ENCODE measurements at regions not wholly inside any gene's neighbourhood (a gene's known extent, or its start where the extent isn't known, plus 50 kb on each side); places are given as distances from the start of the nearest gene placed in this dataset.

DNA sequence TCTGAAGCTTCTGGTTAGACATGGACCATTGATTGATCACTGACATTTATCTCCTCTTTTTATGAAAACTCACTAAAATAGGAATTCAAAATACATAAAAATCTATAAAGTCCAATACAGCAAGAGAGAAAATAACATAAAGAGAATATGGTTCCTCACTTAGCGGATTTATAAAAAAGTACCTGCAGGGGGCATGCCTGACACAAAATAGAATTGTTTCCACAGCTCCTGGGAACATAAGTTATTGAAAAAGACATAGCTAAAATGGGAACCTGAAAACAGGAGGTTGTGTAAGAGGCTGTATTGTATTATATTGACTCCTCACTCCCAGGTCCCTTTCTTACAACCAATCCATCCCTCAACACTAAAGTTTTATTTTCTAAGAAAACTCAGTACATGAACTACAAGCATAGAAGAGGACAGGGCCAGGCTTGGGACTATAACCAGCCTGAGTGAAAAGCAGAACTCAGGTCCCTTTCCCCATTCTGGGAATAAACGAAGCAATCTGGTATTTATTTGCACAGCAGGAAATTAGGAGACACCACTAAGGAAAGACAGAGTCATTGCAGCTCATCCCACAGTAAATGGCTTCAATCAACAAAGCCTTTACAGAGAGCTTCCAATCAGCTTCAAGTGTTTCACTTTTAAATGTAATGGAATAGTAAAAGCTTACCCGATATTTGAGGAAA is 121.1 kb upstream of the NDST4 start:
- H3K27me3 ChIP-seq (replicated peaks; ENCODE audit: control insufficient read depth, insufficient read depth, low read length, poor library complexity, severe bottlenecking), result no peaks in the 10 kb centered on the region
- no peaks in the 10 kb centered on the region for H3K36me3 ChIP-seq (ENCODE audit: control insufficient read depth, insufficient read depth, low read length)
- DNase-seq, result no peak
- no peaks in the 10 kb centered on the region for H3K9me3 ChIP-seq (ENCODE audit: control insufficient read depth, low read length)
- H3K27ac ChIP-seq (ENCODE audit: insufficient read depth, low read length, poor library complexity, severe bottlenecking), result no peak overlapping the region
- H3K4me1 ChIP-seq (ENCODE audit: control insufficient read depth, insufficient read depth, low read length, poor library complexity, severe bottlenecking), result no peaks in the 10 kb centered on the region
- H3K4me3 ChIP-seq (ENCODE audit: insufficient read depth, low read depth, low read length, poor library complexity, severe bottlenecking), result no peak overlapping the region

DNA sequence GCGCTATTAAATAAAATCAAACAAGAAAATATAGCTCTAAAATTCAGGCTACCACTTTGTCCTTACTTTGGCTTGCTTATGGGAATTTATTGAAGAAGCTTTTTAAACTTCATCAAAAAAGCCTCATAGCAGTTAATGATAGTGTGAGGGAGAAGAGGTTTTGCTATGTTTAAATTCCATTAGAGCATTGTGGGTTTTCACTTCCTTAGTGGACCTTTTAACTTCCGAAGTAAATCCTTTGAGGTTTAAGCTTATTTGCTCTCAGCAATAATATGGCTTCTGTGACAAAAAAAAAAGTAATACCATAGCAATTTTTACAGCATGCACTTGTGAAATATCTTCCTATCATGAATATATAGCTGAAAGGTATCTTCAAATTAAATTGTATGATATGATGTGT is 120.2 kb upstream of the NDST4 start:
- Histone ChIP-seq H3K4me3 (ENCODE audit: insufficient read depth, low read depth, low read length, poor library complexity, severe bottlenecking) (no peak overlapping the region), H3K27ac (ENCODE audit: insufficient read depth, low read length, poor library complexity, severe bottlenecking) (no peak overlapping the region), H3K36me3 (ENCODE audit: control insufficient read depth, insufficient read depth, low read length) (no peaks in the 10 kb centered on the region), H3K27me3 (replicated peaks; ENCODE audit: control insufficient read depth, insufficient read depth, low read length, poor library complexity, severe bottlenecking) (no peaks in the 10 kb centered on the region), H3K4me1 (ENCODE audit: control insufficient read depth, insufficient read depth, low read length, poor library complexity, severe bottlenecking) (no peaks in the 10 kb centered on the region), H3K9me3 (ENCODE audit: control insufficient read depth, low read length) (no peaks in the 10 kb centered on the region)
- no peak for DNase-seq

DNA sequence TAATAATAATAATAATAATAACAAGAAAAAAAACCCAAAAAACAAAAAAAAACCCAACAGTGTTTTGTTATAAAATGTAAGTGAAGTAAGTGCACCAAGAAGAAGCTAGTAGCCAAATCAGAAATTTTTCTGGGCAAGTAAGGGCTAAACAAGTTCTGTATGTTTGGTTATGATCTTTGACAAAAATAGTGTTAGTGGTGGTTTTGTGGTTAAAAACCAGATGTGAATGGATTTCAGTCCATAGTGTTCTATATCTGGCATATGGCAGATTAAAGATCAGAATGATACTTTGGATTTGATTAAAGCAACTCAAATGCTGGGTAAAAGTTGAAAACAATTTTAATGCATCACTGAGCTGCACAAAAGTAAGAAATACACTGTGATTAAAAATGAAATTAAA is 116.5 kb upstream of the NDST4 start:
- Histone ChIP-seq H3K27ac (ENCODE audit: insufficient read depth, low read length, poor library complexity, severe bottlenecking) (no peak overlapping the region), H3K27me3 (replicated peaks; ENCODE audit: control insufficient read depth, insufficient read depth, low read length, poor library complexity, severe bottlenecking) (no peaks in the 10 kb centered on the region), H3K36me3 (ENCODE audit: control insufficient read depth, insufficient read depth, low read length) (no peaks in the 10 kb centered on the region), H3K4me3 (ENCODE audit: insufficient read depth, low read depth, low read length, poor library complexity, severe bottlenecking) (no peak overlapping the region), H3K9me3 (ENCODE audit: control insufficient read depth, low read length) (no peaks in the 10 kb centered on the region), H3K4me1 (ENCODE audit: control insufficient read depth, insufficient read depth, low read length, poor library complexity, severe bottlenecking) (no peaks in the 10 kb centered on the region)
- no peak for DNase-seq

DNA sequence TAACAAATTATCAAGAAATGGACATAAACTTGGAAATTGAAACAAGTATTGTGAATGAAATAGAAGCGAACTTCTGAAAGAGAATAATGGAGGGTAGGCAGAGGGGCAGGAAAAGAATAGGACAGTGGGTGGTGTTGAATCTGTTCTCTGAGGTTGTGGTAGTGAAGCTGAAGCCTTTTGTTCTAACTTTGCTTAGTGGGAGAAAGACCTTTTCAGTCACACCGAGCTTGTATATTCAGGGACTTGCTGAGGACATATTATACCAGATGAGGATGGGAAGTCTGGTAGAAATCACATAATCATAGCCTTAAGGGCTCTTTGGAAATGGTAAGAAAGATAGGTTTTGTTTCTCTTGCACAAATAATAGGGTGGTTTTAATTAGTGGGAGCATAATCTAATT is 115.4 kb upstream of the NDST4 start:
- no peak overlapping the region for H3K4me3 ChIP-seq (ENCODE audit: insufficient read depth, low read depth, low read length, poor library complexity, severe bottlenecking)
- no peak for DNase-seq
- no peak overlapping the region for H3K27ac ChIP-seq (ENCODE audit: insufficient read depth, low read length, poor library complexity, severe bottlenecking)
- H3K9me3 ChIP-seq (ENCODE audit: control insufficient read depth, low read length), result no peaks in the 10 kb centered on the region
- H3K27me3 ChIP-seq (replicated peaks; ENCODE audit: control insufficient read depth, insufficient read depth, low read length, poor library complexity, severe bottlenecking), result no peaks in the 10 kb centered on the region
- no peaks in the 10 kb centered on the region for H3K36me3 ChIP-seq (ENCODE audit: control insufficient read depth, insufficient read depth, low read length)
- H3K4me1 ChIP-seq (ENCODE audit: control insufficient read depth, insufficient read depth, low read length, poor library complexity, severe bottlenecking), result no peaks in the 10 kb centered on the region

DNA sequence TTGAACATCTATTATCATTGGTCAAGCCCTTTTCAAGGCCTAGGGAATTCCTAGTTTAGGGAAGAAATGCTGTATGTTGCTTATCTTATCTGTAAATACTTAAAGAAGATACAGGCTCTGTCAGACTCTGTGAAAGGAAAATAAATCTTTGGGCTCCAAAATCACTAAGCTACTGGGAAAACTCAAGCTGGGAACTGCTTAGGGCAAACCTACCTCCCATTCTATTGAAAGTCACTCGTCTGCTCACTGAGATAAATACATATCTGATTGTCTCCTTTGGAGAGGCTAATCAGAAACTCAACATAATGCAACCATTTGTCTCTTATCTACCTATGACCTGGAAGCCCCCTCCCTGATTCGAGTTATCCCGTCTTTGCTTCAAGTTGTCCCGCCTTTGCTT is 108.6 kb upstream of the NDST4 start:
- no peak overlapping the region for H3K27ac ChIP-seq (ENCODE audit: insufficient read depth, low read length, poor library complexity, severe bottlenecking)
- H3K9me3 ChIP-seq (ENCODE audit: control insufficient read depth, low read length), result no peaks in the 10 kb centered on the region
- no peaks in the 10 kb centered on the region for H3K4me1 ChIP-seq (ENCODE audit: control insufficient read depth, insufficient read depth, low read length, poor library complexity, severe bottlenecking)
- DNase-seq, result no peak
- H3K4me3 ChIP-seq (ENCODE audit: insufficient read depth, low read depth, low read length, poor library complexity, severe bottlenecking), result no peak overlapping the region
- no peaks in the 10 kb centered on the region for H3K36me3 ChIP-seq (ENCODE audit: control insufficient read depth, insufficient read depth, low read length)
- H3K27me3 ChIP-seq (replicated peaks; ENCODE audit: control insufficient read depth, insufficient read depth, low read length, poor library complexity, severe bottlenecking), result no peaks in the 10 kb centered on the region

DNA sequence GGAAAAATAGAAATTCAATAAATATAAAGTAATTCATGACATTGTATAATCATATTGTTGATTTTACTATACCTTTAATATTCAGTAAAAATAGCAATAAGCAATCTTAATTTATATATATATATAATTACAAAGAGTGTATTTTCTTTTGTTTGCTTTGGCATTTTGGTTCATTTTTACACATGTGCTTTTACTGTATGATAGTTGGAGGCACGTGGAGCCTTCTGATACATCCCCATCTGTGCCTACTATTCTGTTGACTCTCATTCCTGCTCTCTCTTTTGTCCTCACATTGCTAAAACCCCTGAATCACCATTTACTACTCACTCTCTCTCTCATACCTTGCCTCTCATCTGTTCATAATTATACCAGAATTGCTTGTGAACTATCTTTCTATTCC is 106.4 kb upstream of the NDST4 start:
- Histone ChIP-seq H3K4me1 (ENCODE audit: control insufficient read depth, insufficient read depth, low read length, poor library complexity, severe bottlenecking) (no peaks in the 10 kb centered on the region), H3K4me3 (ENCODE audit: insufficient read depth, low read depth, low read length, poor library complexity, severe bottlenecking) (no peak overlapping the region), H3K36me3 (ENCODE audit: control insufficient read depth, insufficient read depth, low read length) (no peaks in the 10 kb centered on the region), H3K27me3 (replicated peaks; ENCODE audit: control insufficient read depth, insufficient read depth, low read length, poor library complexity, severe bottlenecking) (no peaks in the 10 kb centered on the region), H3K27ac (ENCODE audit: insufficient read depth, low read length, poor library complexity, severe bottlenecking) (no peak overlapping the region), H3K9me3 (ENCODE audit: control insufficient read depth, low read length) (no peaks in the 10 kb centered on the region)
- DNase-seq, result no peak

DNA sequence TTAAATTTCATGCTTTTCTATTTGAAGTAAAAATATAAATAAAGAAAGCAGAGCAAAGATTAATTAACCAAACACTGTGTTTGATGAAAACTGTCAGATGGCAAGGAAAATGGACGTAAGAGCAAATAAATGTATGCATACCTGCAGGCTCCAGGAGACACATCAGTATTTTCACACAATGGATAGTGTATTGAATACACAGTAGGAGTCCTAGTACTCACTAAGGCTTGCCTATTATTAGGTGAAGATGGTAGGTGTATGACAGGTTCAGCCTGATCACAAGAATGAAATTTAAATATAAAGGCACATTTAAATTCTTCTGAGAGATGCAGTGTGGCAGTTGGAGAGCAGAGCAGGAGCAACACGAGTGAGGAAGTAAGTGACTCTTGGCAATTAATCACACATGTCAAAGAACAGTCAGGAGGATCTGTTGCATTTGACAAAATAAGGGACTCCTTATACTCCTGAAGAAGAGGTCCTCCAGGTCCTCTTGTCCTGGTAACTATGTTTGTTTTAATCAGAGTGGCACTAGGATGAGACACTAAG is 106.0 kb upstream of the NDST4 start:
- no peak for DNase-seq
- no peaks in the 10 kb centered on the region for H3K9me3 ChIP-seq (ENCODE audit: control insufficient read depth, low read length)
- no peaks in the 10 kb centered on the region for H3K27me3 ChIP-seq (replicated peaks; ENCODE audit: control insufficient read depth, insufficient read depth, low read length, poor library complexity, severe bottlenecking)
- no peak overlapping the region for H3K4me3 ChIP-seq (ENCODE audit: insufficient read depth, low read depth, low read length, poor library complexity, severe bottlenecking)
- H3K27ac ChIP-seq (ENCODE audit: insufficient read depth, low read length, poor library complexity, severe bottlenecking), result no peak overlapping the region
- H3K4me1 ChIP-seq (ENCODE audit: control insufficient read depth, insufficient read depth, low read length, poor library complexity, severe bottlenecking), result no peaks in the 10 kb centered on the region
- no peaks in the 10 kb centered on the region for H3K36me3 ChIP-seq (ENCODE audit: control insufficient read depth, insufficient read depth, low read length)

DNA sequence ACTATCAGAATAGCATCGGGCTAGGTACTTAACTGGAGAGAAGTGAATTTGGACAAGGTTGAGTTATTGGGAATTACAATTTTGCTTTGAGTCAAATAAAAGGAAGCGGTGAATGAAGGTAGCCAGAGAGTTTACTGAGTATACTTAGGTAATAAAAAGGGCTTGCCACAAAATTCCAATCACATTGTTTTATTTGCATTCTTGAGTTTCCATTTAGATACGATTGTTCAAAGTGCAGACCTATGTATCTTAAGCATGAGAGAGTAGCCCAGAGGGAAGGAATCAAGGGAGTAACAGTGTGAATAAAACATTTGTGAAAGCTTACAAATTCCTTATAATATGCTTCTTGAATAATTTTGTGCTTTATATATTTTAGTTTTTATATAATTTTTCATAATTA is 102.5 kb upstream of the NDST4 start:
- Histone ChIP-seq H3K27ac (ENCODE audit: insufficient read depth, low read length, poor library complexity, severe bottlenecking) (no peak overlapping the region), H3K9me3 (ENCODE audit: control insufficient read depth, low read length) (no peaks in the 10 kb centered on the region), H3K27me3 (replicated peaks; ENCODE audit: control insufficient read depth, insufficient read depth, low read length, poor library complexity, severe bottlenecking) (no peaks in the 10 kb centered on the region), H3K4me1 (ENCODE audit: control insufficient read depth, insufficient read depth, low read length, poor library complexity, severe bottlenecking) (no peaks in the 10 kb centered on the region), H3K36me3 (ENCODE audit: control insufficient read depth, insufficient read depth, low read length) (no peaks in the 10 kb centered on the region), H3K4me3 (ENCODE audit: insufficient read depth, low read depth, low read length, poor library complexity, severe bottlenecking) (no peak overlapping the region)
- DNase-seq, result no peak

DNA sequence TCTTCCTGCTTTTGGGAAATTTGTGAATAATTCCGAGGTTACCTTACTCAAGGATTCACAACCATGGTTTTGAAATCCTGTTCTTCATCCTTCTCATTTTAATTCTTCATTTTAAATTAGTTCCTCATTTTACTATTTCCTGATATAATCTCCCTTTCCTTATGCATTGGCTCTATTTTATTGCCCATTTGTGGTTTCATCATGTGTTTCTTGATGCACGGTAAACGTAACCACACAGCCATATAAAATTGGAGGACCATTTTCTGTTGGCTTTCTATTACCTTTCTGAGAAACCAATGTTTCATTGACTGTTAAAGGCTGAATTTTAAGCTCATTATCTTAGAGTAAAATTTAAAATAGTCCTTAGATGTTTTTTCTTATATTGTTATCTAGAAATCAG is 100.3 kb upstream of the NDST4 start:
- Histone ChIP-seq H3K27ac (ENCODE audit: insufficient read depth, low read length, poor library complexity, severe bottlenecking) (no peak overlapping the region), H3K4me1 (ENCODE audit: control insufficient read depth, insufficient read depth, low read length, poor library complexity, severe bottlenecking) (no peaks in the 10 kb centered on the region), H3K36me3 (ENCODE audit: control insufficient read depth, insufficient read depth, low read length) (no peaks in the 10 kb centered on the region), H3K4me3 (ENCODE audit: insufficient read depth, low read depth, low read length, poor library complexity, severe bottlenecking) (no peak overlapping the region), H3K9me3 (ENCODE audit: control insufficient read depth, low read length) (no peaks in the 10 kb centered on the region), H3K27me3 (replicated peaks; ENCODE audit: control insufficient read depth, insufficient read depth, low read length, poor library complexity, severe bottlenecking) (no peaks in the 10 kb centered on the region)
- no peak for DNase-seq

DNA sequence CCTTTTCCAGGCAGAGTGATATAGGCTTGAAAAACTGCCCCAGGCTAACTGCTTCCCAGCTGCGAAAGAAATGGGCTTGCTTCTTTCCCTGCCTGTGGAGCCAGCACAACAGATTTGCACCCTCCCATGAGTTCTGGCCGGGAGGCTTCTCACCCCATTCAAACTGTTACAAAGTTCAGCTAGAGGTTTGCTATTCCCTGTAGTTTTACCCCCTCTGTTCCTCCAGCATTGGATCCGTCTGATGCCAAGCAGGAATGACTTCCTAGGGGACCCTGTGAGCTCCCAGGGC is 87.6 kb upstream of the NDST4 start:
- H3K9me3 ChIP-seq (ENCODE audit: control insufficient read depth, low read length), result no peaks in the 10 kb centered on the region
- no peak overlapping the region for H3K4me3 ChIP-seq (ENCODE audit: insufficient read depth, low read depth, low read length, poor library complexity, severe bottlenecking)
- DNase-seq, result no peak
- no peaks in the 10 kb centered on the region for H3K4me1 ChIP-seq (ENCODE audit: control insufficient read depth, insufficient read depth, low read length, poor library complexity, severe bottlenecking)
- no peaks in the 10 kb centered on the region for H3K36me3 ChIP-seq (ENCODE audit: control insufficient read depth, insufficient read depth, low read length)
- H3K27ac ChIP-seq (ENCODE audit: insufficient read depth, low read length, poor library complexity, severe bottlenecking), result no peak overlapping the region
- no peaks in the 10 kb centered on the region for H3K27me3 ChIP-seq (replicated peaks; ENCODE audit: control insufficient read depth, insufficient read depth, low read length, poor library complexity, severe bottlenecking)
